Epidermal melanocyte (primary cell): ENCODE measurements at regions not wholly inside any gene's neighbourhood (a gene's known extent, or its start where the extent isn't known, plus 50 kb on each side); places are given as distances from the start of the nearest gene placed in this dataset.
"Not testable (repeated sequence)": the region's sequence is repeated elsewhere in the genome, so short reads cannot be mapped to it uniquely, and the experiment has no call there.

Source experiments
- DNase-seq: peaks from one replicate; pipeline ENCODE4 v3.0.0; 2011; ENCODE audit warnings: low spot score; ENCODE audit not compliant: insufficient read length

- no peak for DNase-seq
Observed at GRCh38 chr6:81366972-81367371, 385.5 kb downstream of the TENT5A start.

DNA sequence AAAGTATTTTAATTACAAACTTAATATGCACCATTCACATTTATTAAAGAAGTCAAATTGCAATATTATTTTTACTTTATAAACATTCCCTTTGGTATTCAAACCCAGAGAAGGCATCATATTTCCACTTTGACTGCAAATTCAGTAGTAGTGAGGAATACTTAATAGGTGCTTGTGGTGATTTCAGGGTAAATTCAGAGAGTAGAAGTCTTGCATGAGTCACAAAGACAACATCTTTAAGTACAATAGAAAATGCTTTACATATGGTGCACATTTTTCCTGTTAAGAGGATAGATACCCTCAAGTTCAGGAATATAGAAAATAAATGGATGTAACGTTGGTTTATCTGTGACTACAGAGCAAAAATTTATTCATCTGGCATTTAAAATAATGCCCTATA, 390.2 kb downstream of the TENT5A start:
- DNase-seq, result no peak

- no peak for DNase-seq
Observed at GRCh38 chr6:81353262-81353661, 399.2 kb downstream of the TENT5A start.

DNA sequence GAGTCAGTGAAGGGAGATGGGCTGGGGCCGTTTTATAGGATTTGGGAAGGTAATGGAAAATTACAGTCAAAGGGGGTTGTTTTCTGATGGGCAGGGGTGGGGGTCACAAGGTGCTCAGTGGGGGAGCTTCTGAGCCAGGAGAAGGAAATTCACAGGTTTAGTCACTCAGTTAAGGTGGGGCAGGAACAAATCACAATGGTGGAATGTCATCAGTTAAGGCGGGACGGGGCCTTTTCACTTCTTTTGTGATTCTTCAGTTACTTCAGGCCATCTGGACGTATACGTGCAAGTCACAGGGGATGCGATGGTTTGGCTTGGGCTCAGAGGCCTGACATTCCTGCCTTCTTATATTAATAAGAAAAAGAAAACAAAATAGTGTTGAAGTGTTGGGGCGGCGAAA, 408.5 kb downstream of the TENT5A start:
- DNase-seq, result not testable (repeated sequence)

- no peak for DNase-seq
Observed at GRCh38 chr6:81340946-81341345, 411.5 kb downstream of the TENT5A start.

- no peak for DNase-seq
Observed at GRCh38 chr6:81331526-81331925, 421.0 kb downstream of the TENT5A start.

GRCh38 chr6:81328700-81329099, 423.8 kb downstream of the TENT5A start:
- DNase-seq, result no peak

- DNase-seq, result no peak
Observed at GRCh38 chr6:81326881-81327561, 425.5 kb downstream of the TENT5A start.

- DNase-seq, result no peak
Observed at GRCh38 chr6:81309811-81310210, 442.7 kb downstream of the TENT5A start.

DNA sequence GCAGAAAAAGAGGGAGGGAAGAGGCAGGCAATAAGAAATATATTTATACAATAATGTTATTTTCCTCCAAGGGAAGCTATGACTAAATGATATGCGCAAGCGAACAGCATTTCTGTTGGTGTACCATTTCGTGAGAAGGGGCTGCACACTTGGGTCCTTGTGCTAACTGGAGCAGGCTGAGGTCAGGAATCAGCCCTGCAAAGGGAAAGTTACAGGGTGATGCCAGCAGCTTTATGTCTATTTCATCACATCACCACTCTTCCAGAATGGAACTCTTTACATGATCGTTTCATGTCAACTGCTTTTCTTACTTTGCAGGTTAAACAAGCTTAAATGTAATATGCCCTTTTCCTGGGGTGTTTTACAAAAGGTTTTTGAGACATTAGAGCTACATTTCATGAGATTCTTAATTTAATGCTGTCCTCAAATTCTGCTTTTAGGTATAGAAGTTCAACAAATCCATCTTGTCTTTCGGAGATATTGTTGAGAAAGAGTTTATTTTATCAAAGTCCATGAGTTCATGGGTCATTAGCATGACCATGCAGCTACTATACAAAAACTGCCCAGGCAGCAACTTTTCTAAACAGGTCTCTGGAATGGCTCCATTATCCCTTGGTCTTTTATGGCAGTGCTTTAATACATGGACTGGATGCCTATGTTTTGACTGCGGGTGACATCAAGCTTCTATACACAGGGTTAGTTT, 443.8 kb downstream of the TENT5A start:
- no peak for DNase-seq

GRCh38 chr6:81307651-81308214, 444.7 kb downstream of the TENT5A start:
- no peak for DNase-seq

DNA sequence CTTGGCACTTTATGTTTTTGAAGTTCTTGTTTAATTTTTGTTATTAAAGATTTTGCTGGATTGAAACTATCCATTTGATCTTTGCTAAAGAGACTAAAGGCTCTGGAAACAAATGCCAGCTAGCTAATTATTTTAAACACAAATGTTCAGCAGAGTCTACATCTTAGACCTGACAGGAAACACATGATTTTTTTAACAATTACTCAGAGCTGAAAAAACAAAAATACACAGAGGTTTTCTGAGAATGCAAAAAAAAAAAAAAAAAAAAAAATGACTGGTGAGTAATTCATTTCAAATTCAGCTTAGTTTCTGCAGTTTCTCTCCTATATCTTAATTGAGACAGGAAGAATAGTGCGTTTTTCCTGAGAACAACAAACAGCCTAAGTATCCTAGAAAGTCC, 448.0 kb downstream of the TENT5A start:
- no peak for DNase-seq

- DNase-seq, result no peak
Observed at GRCh38 chr6:81300961-81301360, 451.5 kb downstream of the TENT5A start.

DNA sequence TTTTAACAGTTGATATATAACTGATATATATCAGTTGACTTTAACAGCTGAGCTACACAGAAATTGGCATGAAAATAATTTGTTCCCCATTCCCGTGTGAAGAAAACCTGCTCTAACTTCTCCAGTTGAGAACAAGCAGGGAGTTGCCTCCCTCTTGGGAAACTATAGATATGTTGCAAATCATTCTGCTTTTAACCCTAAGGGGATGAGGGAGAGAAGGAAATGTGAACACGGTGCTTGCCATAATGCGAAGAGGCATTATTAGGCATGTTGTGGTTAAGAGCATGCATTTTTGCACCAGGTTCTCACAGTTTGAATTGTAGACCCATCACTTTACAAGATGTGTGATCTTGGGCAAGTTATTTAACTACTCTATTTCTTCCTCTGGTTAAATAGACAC, 453.7 kb downstream of the TENT5A start:
- no peak for DNase-seq

GRCh38 chr6:81295310-81295709, 457.2 kb downstream of the TENT5A start:
- no peak for DNase-seq

GRCh38 chr6:81293896-81294295, 458.6 kb downstream of the TENT5A start:
- DNase-seq, result no peak

GRCh38 chr6:81289229-81289628, 463.3 kb downstream of the TENT5A start:
- no peak for DNase-seq

DNA sequence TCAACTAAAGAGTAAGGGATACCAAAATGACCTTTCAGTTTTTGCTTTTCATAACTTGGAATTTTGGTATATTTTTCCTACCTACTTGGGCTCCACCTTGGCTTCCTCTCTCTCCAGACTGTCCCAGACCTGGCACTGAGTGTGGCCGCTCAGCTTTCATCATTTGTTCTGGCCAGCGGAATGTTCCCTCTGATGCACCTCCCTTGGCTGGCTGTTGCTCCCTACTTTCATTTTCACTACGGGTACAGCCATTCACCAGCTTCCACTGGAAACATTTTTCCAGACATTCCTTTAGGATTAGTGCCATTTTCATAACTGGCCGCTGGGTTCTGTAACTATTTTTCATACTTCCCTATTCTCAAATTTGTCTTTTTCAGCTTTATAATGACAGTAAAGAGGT, 487.4 kb downstream of the TENT5A start:
- no peak for DNase-seq

- no peak for DNase-seq
Observed at GRCh38 chr6:81263531-81264168, 488.8 kb downstream of the TENT5A start.

GRCh38 chr6:81262656-81263055, 489.8 kb downstream of the TENT5A start:
- DNase-seq, result no peak

GRCh38 chr6:81256223-81256622, 496.3 kb downstream of the TENT5A start:
- DNase-seq, result not testable (repeated sequence)

DNA sequence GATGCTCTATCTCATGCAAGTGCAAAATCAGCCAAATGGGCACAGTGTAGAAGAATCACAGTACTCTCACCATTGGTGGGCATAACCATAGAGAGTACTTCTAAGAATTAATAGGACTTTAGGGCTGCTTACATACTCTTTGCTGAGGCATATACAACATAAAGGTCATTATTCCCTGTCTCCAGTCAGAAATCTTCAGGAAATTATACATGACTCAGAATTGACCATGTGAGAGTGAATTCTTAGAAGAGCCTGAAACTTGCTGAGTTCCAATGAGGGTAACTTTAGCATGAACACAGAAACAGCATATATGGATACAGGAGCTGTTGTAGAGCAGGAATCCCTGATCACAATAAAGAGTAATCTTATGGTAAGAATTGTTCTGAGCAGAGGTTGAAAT, 498.7 kb downstream of the TENT5A start:
- DNase-seq, result no peak
